ENCODE measurements at regions not wholly inside any gene's neighbourhood (a gene's known extent, or its start where the extent isn't known, plus 50 kb on each side); places are given as distances from the start of the nearest gene placed in this dataset.
"Not testable (repeated sequence)": the region's sequence is repeated elsewhere in the genome, so short reads cannot be mapped to it uniquely, and the experiment has no call there.

DNA sequence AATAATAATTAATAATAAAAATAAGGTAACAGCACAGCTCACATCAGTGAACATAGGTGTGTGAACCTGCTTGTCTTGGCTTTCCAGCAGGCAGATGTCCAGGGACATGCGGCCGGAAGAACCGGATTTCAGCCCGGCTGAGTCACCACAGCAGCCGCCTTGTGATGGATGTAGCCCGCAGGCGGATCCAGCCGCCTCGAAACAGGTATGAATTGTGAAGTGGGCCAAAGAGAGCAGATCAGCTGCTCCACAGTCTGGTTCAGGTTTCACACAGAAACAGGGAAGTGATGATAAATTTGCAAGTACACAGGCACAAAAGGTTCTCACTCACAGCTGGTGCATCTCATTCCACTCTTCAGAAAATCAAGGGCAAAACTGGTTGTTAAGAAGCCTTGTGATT lies 55.1 kb downstream of the ID4 start:
- Mint-ChIP-seq H3K4me3 (no peak overlapping the region), H3K4me1 (no peaks in the 10 kb centered on the region), H3K36me3 (no peaks in the 10 kb centered on the region), H3K27me3 (no peaks in the 10 kb centered on the region), H3K27ac (no peak overlapping the region), H3K9me3 (ENCODE audit: low read depth) (peaks cover 2% of the 10 kb centered on the region)
- CTCF ChIA-PET = no interaction called here
- ATAC-seq (no peak), DNase-seq (no peak)

DNA sequence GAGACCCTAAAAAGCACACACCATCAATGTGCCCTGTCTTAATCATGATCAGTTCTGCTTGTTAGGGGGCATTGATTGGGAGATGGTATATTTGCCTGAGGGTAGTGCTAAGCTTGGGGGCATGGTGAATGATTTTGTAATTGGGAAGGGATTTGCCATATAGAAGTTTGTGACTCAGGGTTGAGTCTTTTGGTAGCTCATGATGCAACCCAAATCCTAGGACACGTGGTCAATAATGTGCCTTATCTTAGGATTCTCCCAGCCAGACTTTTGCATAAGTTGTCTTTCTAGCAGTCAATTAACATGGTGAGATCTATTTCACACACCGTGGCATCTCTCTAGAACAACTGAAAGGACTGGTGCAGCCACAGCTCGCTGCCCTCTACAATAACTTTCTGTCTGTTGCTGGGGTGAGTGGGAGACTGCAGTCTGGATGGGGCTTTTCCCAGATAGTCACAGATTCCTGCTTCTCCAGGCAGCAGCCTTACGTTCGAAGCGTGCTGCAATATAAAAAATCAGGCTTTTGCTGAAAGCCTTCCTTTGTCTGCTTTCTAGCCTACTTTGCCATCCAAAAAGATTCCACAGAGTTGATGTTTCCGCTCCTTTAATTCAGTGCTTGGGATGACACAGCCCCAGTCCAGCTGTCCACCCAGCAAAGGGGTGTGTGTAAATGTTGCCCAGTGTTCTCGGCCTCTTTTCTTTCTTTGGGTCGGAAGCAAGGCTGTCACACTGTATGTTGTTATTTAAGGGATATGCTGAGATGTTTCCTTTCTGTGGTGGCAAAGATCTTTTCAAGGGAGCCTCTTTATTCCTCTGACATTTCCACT lies 58.9 kb downstream of the ID4 start:
- H3K4me3 Mint-ChIP-seq = no peak overlapping the region
- no peak for ATAC-seq
- no peak overlapping the region for H3K27ac Mint-ChIP-seq

DNA sequence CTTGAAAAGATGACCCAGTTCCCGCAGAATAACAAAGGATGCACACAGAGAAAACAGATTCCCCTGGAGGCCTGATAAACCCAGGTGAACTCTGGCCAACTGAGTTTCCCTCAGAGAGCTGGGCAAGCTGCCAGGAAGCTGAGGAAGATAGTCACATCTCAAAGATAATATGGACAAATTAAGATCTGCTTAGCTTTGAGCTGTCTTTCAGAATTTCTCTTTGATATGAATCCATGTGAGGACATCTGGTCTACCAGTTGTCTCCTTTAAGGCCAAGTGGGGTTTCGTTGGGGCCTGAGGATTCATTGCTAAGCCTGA lies 59.5 kb downstream of the ID4 start:
- CTCF ChIA-PET = no interaction called here

More for the DNA sequence above, 58.9 kb downstream of the ID4 start:
- DNase-seq = no peak
- Mint-ChIP-seq H3K4me1 (no peaks in the 10 kb centered on the region), H3K9me3 (ENCODE audit: low read depth) (no peaks in the 10 kb centered on the region), H3K36me3 (no peaks in the 10 kb centered on the region), H3K27me3 (no peaks in the 10 kb centered on the region)
- CTCF ChIA-PET = no interaction called here

DNA sequence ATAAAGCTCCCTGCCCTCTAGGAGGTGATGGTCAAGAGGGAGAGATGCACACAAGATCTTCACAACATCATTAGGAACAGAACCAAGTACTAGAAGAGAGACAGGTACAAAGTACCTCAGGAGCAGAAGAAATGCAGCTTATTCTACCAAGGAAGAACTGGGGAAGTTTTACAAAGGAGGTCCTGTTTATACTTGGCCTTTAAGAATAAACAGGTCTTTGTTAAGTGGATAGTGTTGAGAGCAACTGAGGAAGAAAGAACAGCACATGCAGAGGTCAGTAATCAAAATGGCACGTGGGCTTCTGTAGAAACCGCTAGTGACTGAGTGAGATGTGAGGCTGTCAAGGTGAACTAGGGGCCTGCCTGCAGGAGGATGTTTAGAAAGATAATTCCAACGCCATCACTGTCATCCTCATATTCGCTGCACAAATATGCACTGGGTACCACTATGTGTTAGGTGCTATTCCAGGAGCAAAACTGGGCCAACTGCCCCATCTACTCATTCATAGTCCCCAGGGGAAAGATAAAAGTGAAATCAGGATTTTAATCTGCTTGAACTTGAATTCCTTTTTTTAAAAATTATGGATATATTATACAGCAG lies 61.1 kb downstream of the ID4 start:
- no peak for DNase-seq
- H3K4me3 Mint-ChIP-seq = no peak overlapping the region
- H3K27me3 Mint-ChIP-seq = no peaks in the 10 kb centered on the region
- CTCF ChIA-PET = no interaction called here
- no peak overlapping the region for H3K27ac Mint-ChIP-seq
- H3K36me3 Mint-ChIP-seq = no peaks in the 10 kb centered on the region
- no peak for ATAC-seq
- H3K9me3 Mint-ChIP-seq (ENCODE audit: low read depth) = no peaks in the 10 kb centered on the region
- H3K4me1 Mint-ChIP-seq = no peaks in the 10 kb centered on the region

More for the DNA sequence above, 59.5 kb downstream of the ID4 start:
- Mint-ChIP-seq H3K27ac (no peak overlapping the region), H3K27me3 (no peaks in the 10 kb centered on the region), H3K4me1 (no peaks in the 10 kb centered on the region), H3K36me3 (no peaks in the 10 kb centered on the region), H3K4me3 (no peak overlapping the region), H3K9me3 (ENCODE audit: low read depth) (no peaks in the 10 kb centered on the region)
- ATAC-seq (no peak), DNase-seq (no peak)

DNA sequence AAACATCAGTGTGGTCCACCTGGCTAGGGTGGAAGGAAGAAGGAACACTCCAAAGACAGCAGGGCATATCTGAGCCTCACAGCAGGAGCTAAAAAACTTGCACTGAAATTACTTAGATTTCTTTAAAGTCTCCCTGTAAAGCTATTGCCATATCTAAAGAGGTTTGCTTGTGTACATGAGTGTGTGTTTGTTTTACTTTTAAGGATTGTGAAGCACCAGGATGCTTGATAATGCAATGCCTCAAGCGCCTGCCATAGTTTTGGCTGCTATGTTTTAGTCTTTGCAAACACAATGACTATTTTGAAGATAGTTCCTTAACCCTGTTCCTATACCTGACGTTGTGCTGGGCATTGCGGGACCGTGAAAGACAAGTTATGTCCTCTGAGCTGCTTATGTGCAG lies 65.0 kb downstream of the ID4 start:
- DNase-seq (no peak), ATAC-seq (no peak)
- H3K9me3 Mint-ChIP-seq (ENCODE audit: low read depth) = no peaks in the 10 kb centered on the region
- no peak overlapping the region for H3K4me3 Mint-ChIP-seq
- H3K27me3 Mint-ChIP-seq = no peaks in the 10 kb centered on the region
- H3K27ac Mint-ChIP-seq = no peak overlapping the region
- H3K36me3 Mint-ChIP-seq = no peaks in the 10 kb centered on the region
- CTCF ChIA-PET = no interaction called here
- no peaks in the 10 kb centered on the region for H3K4me1 Mint-ChIP-seq

DNA sequence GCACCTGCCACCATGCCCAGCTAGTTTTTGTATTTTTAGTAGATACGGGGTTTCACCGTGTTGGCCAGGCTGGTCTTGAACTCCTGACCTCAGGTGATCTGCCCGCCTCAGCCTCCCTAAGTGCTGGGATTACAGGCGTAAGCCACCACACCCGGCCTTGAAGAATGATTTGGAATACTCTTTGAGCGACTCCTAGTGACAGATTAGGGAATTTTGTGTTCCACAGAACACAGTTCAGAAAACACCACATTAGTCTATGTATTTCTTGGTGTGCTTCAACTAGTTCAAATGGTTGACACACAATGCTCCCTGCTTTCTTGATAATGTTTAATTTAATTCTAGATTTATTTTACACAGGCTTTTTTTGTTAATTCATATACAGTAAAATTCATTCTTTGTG lies 67.2 kb downstream of the ID4 start:
- DNase-seq; H3K9me3 Mint-ChIP-seq (ENCODE audit: low read depth); H3K36me3 Mint-ChIP-seq; H3K27ac Mint-ChIP-seq; ATAC-seq; H3K4me3 Mint-ChIP-seq; H3K4me1 Mint-ChIP-seq; H3K27me3 Mint-ChIP-seq; CTCF ChIA-PET: not testable (repeated sequence)

DNA sequence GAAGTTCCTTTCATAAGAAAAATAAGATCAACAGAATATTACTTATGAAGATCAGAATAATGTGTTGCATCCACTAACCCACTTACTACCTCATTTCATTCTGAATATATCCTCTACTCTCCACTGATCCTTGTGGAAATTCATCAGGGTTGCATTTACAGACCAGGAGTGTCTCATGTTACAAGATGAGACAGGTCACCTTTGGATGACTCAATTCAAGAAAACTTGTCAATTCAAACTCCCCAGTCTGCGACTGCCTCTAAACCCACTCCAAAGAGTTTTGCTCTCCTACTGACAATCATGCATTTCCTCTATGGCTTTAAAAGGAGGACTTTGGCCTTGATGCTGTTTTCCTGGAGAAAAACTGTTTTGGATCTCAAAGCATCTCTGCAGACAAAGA lies 68.4 kb downstream of the ID4 start:
- no peak for DNase-seq
- no peaks in the 10 kb centered on the region for H3K9me3 Mint-ChIP-seq (ENCODE audit: low read depth)
- CTCF ChIA-PET = no interaction called here
- H3K27me3 Mint-ChIP-seq = no peaks in the 10 kb centered on the region
- no peak overlapping the region for H3K27ac Mint-ChIP-seq
- no peak overlapping the region for H3K4me3 Mint-ChIP-seq
- H3K36me3 Mint-ChIP-seq = no peaks in the 10 kb centered on the region
- H3K4me1 Mint-ChIP-seq = no peaks in the 10 kb centered on the region
- ATAC-seq = no peak

DNA sequence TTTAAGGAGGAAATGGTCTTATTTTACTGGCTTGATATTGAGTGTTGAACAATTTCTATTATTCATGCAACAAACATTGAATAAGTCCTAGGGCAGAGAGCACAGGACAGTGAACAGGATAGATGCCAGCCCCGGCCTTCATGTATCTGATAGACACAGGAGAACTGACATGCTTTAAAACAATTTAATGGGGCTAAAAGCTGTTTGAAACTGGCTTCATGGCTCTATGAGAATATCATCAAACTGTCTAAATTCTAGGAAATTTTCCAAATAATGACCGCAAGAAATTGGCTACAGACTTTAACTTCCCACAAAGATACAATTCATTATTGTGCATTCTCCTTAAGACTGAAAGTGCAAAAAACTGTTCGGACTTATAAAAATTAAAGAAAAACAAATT lies 69.0 kb downstream of the ID4 start:
- CTCF ChIA-PET = no interaction called here
- ATAC-seq (no peak), DNase-seq (no peak)
- Mint-ChIP-seq H3K4me3 (no peak overlapping the region), H3K9me3 (ENCODE audit: low read depth) (no peaks in the 10 kb centered on the region), H3K4me1 (no peaks in the 10 kb centered on the region), H3K27ac (no peak overlapping the region), H3K36me3 (no peaks in the 10 kb centered on the region), H3K27me3 (no peaks in the 10 kb centered on the region)

DNA sequence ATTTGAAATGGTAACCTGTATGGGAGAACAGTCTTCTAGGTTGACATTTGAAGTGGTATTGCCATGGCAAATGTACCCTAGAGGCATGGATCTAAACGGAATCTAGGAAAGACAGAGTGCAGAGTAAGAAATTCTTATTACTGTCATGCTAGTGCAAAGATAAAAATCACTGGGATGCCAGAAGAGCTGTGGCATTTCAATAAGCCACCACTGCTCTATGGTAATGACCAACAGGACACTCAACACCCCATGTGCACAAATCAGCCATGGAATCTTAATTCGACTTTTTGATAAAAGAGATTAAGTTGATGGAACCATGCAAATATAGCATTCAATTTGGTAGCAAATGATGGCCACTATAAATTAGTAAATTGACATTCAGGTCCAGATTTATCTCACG lies 74.1 kb downstream of the ID4 start:
- H3K36me3 Mint-ChIP-seq = no peaks in the 10 kb centered on the region
- H3K4me3 Mint-ChIP-seq = no peak overlapping the region
- peaks cover 2% of the 10 kb centered on the region for H3K9me3 Mint-ChIP-seq (ENCODE audit: low read depth)
- H3K27ac Mint-ChIP-seq = no peak overlapping the region
- H3K27me3 Mint-ChIP-seq = no peaks in the 10 kb centered on the region
- CTCF ChIA-PET = no interaction called here
- no peaks in the 10 kb centered on the region for H3K4me1 Mint-ChIP-seq
- no peak for DNase-seq
- ATAC-seq = no peak

DNA sequence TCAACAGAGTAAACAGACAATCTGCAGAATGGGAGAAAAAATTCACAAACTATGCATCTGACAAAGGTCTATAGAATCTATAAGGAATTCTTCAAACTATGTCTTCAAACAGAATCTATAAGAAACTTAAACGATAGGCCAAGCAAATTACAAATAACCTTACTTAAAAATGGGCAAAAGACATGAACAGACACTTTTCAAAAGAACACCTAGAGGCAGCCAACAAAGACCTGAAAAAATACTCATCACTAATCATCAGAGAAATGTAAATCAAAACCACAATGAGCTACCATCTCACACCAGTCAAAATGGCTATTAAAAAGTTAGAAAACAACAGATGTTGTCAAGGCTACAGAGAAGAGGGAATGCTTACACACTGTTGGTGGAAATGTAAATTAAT lies 81.3 kb downstream of the ID4 start:
- Mint-ChIP-seq H3K4me1 (no peaks in the 10 kb centered on the region), H3K27me3 (no peaks in the 10 kb centered on the region), H3K4me3 (no peak overlapping the region), H3K27ac (no peak overlapping the region), H3K36me3 (no peaks in the 10 kb centered on the region), H3K9me3 (ENCODE audit: low read depth) (peaks cover 4% of the 10 kb centered on the region)
- no peak for ATAC-seq
- no peak for DNase-seq
- CTCF ChIA-PET = no interaction called here

DNA sequence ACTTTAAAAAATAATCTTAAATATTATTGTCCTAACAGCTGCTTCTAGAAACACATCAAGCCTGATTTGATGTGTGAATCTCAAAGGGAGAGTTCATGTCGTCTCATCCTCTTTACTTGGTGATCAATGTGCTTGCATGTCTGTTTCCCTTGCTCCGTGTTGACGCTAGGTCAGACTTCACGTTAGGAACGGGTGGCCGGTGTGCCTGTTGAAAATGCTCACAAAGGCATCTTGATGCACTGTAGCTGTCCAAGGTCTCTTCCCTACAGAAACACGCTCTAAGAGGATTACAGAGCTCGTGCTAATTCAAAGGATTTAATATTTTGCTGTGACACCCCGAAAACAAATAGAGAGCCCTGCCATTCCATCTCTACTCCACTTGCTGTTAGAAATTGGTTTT lies 84.6 kb downstream of the ID4 start:
- no peaks in the 10 kb centered on the region for H3K27me3 Mint-ChIP-seq
- H3K27ac Mint-ChIP-seq = no peak overlapping the region
- H3K4me1 Mint-ChIP-seq = no peaks in the 10 kb centered on the region
- ATAC-seq (no peak), DNase-seq (no peak)
- H3K9me3 Mint-ChIP-seq (ENCODE audit: low read depth) = peaks cover 3% of the 10 kb centered on the region
- no peak overlapping the region for H3K4me3 Mint-ChIP-seq
- H3K36me3 Mint-ChIP-seq = no peaks in the 10 kb centered on the region
- CTCF ChIA-PET = no interaction called here

DNA sequence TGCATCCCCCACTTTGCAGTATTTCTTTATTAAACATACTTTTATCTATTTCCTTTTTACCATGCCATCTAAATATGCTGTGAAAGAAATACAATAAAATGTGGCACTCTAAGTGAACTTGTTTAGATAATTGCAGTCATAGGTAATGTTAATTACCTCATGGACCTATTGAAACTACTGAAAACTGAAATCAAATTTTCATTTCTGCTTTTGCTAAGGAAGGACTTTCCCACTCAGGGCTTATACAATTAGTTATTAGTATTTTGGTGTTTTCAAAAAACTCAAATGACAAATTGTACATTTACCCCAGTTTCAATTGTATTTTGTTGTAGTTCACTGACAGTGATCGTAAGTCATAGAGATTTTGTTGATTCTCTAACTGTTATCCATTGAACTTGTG lies 88.4 kb downstream of the ID4 start:
- no peaks in the 10 kb centered on the region for H3K9me3 Mint-ChIP-seq (ENCODE audit: low read depth)
- H3K36me3 Mint-ChIP-seq = no peaks in the 10 kb centered on the region
- H3K4me1 Mint-ChIP-seq = no peaks in the 10 kb centered on the region
- DNase-seq (no peak), ATAC-seq (no peak)
- H3K27me3 Mint-ChIP-seq = no peaks in the 10 kb centered on the region
- H3K4me3 Mint-ChIP-seq = no peak overlapping the region
- no peak overlapping the region for H3K27ac Mint-ChIP-seq
- CTCF ChIA-PET = no interaction called here

DNA sequence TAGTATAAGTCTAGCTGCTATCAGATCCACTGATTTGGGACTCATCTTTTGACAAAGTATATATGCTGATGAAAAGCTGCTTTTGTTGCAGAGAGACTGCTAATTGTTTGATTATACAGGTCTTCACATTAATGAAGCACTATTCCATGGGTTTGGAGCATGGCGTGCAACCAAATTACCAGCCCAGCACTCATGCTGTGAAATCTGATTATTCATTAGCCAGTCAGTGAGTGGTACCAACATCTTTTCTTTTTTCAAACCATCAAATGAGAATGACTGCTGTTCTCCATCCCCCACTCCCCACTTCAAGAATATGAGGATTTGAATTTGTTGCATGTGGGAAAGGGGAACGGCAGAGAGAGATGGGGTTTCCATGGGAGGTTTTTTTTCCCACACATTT lies 91.3 kb downstream of the ID4 start:
- no peak overlapping the region for H3K27ac Mint-ChIP-seq
- no peaks in the 10 kb centered on the region for H3K27me3 Mint-ChIP-seq
- CTCF ChIA-PET = no interaction called here
- ATAC-seq (no peak), DNase-seq (no peak)
- H3K4me1 Mint-ChIP-seq = no peaks in the 10 kb centered on the region
- no peaks in the 10 kb centered on the region for H3K36me3 Mint-ChIP-seq
- H3K9me3 Mint-ChIP-seq (ENCODE audit: low read depth) = no peaks in the 10 kb centered on the region
- H3K4me3 Mint-ChIP-seq = no peak overlapping the region

DNA sequence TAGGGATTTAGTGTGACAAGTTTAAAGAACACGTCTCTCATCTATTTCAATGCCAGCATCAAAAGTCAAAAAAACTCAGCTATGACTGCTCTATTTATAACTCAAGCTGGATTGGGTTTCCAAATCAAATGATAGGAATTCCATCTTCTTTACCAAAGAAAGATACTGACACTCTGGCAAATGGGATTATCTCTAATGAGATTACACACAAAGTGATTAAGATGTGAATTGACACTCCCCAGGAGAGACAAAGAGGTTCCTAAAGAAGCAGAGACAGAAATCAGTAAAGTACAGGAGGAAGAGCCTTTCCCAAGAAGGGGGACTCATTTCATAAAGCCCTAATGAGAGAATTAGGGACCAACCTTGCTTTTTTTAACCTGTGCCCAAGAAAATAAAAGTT lies 92.1 kb downstream of the ID4 start:
- Mint-ChIP-seq H3K4me3 (no peak overlapping the region), H3K4me1 (no peaks in the 10 kb centered on the region), H3K9me3 (ENCODE audit: low read depth) (no peaks in the 10 kb centered on the region), H3K27ac (no peak overlapping the region), H3K27me3 (no peaks in the 10 kb centered on the region), H3K36me3 (no peaks in the 10 kb centered on the region)
- ATAC-seq (no peak), DNase-seq (no peak)
- CTCF ChIA-PET = no interaction called here

All from activated CD8-positive, alpha-beta memory T cell treated with anti-CD3 and anti-CD28 coated beads, Interleukin-2, amount 10 ng/mL, durations not matched to agents 7 days and 5 days (primary cell).